ENCODE measurements at regions not wholly inside any gene's neighbourhood (a gene's known extent, or its start where the extent isn't known, plus 50 kb on each side); places are given as distances from the start of the nearest gene placed in this dataset.

GRCh38 chr12:47350062-47350408 is 270.3 kb upstream of the AMIGO2 start:
- TF ChIP-seq CTCF (IDR thresholded peaks at IDR 0.05): no peak
- TF ChIP-seq POLR2A (IDR thresholded peaks at IDR 0.05): no peak
